NB4 (cell line): ENCODE measurements at regions not wholly inside any gene's neighbourhood (a gene's known extent, or its start where the extent isn't known, plus 50 kb on each side); places are given as distances from the start of the nearest gene placed in this dataset.

ENCODE experiments used
- CTCF ChIP-seq: IDR thresholded peaks from one replicate; pipeline ENCODE4 v1.5.1; 2012; ENCODE audit warnings: low read depth, low read length
- MYC ChIP-seq: IDR thresholded peaks from 2 replicates; pipeline ENCODE4 v1.6.1; 2011; ENCODE audit warnings: low read depth, low read length
- POLR2A ChIP-seq: IDR thresholded peaks from 2 replicates; pipeline ENCODE4 v1.6.1; 2011; ENCODE audit warnings: mild to moderate bottlenecking; ENCODE audit not compliant: insufficient read length; ENCODE audit errors: extremely low read depth

- TF ChIP-seq CTCF, result no peak
- no peak for TF ChIP-seq POLR2A
- no peak for TF ChIP-seq MYC
These were observed 1059.7 kb upstream of the ACVR2A start for GRCh38 chr2:146785101-146785500.
